NCI-H774 (cell line): ENCODE measurements at regions not wholly inside any gene's neighbourhood (a gene's known extent, or its start where the extent isn't known, plus 50 kb on each side); places are given as distances from the start of the nearest gene placed in this dataset.
A peak's percentile ranks its signal among the peaks of the same experiment; 100 is the strongest.
"Not testable (repeated sequence)": the region's sequence is repeated elsewhere in the genome, so short reads cannot be mapped to it uniquely, and the experiment has no call there.

Experiments used
- DNase-seq: peaks from one replicate; lab custom pipeline; 2025; lab: John Stamatoyannopoulos, UW

GRCh38 chr15:91356083-91356482 lies 256.0 kb downstream of the SV2B start:
- no peak for DNase-seq

- DNase-seq, result no peak
Measured at GRCh38 chr15:91357011-91357410, 257.0 kb downstream of the SV2B start.

GRCh38 chr15:91357486-91357885 lies 257.4 kb downstream of the SV2B start:
- no peak for DNase-seq

GRCh38 chr15:91358405-91358804 lies 258.3 kb downstream of the SV2B start:
- no peak for DNase-seq

GRCh38 chr15:91361696-91362095 lies 261.6 kb downstream of the SV2B start:
- not testable (repeated sequence) for DNase-seq

- DNase-seq, result no peak
Measured at GRCh38 chr15:91366111-91366510, 266.1 kb downstream of the SV2B start.

GRCh38 chr15:91368611-91369010 lies 268.6 kb downstream of the SV2B start:
- no peak for DNase-seq

- no peak for DNase-seq
Measured at GRCh38 chr15:91369823-91370222, 269.8 kb downstream of the SV2B start.

- DNase-seq, result not testable (repeated sequence)
Measured at GRCh38 chr15:91371345-91371744, 271.3 kb downstream of the SV2B start.

GRCh38 chr15:91374336-91374735 lies 274.3 kb downstream of the SV2B start:
- DNase-seq, result no peak

- no peak for DNase-seq
Measured at GRCh38 chr15:91376038-91376437, 276.0 kb downstream of the SV2B start.

- DNase-seq, result no peak
Measured at GRCh38 chr15:91380114-91380513, 280.1 kb downstream of the SV2B start.

GRCh38 chr15:91383532-91383931 lies 283.5 kb downstream of the SV2B start:
- no peak for DNase-seq

GRCh38 chr15:91384189-91384730 lies 284.2 kb downstream of the SV2B start:
- DNase-seq, result no peak

- DNase-seq, result no peak
Measured at GRCh38 chr15:91385311-91385710, 285.3 kb downstream of the SV2B start.

- no peak for DNase-seq
Measured at GRCh38 chr15:91393186-91393585, 293.1 kb downstream of the SV2B start.

- DNase-seq, result no peak
Measured at GRCh38 chr15:91400481-91400880, 300.4 kb downstream of the SV2B start.

GRCh38 chr15:91407269-91407889 lies 307.3 kb downstream of the SV2B start:
- peak; percentile 55 for DNase-seq

- DNase-seq, result no peak
Measured at GRCh38 chr15:91408476-91409076, 308.5 kb downstream of the SV2B start.

GRCh38 chr15:91409387-91409786 lies 309.3 kb downstream of the SV2B start:
- DNase-seq, result no peak

- DNase-seq, result no peak
Measured at GRCh38 chr15:91411586-91411985, 311.5 kb downstream of the SV2B start.

GRCh38 chr15:91412138-91412928 lies 312.3 kb downstream of the SV2B start:
- no peak for DNase-seq

GRCh38 chr15:91413142-91413541 lies 313.1 kb downstream of the SV2B start:
- DNase-seq, result no peak
